ENCODE measurements at regions not wholly inside any gene's neighbourhood (a gene's known extent, or its start where the extent isn't known, plus 50 kb on each side); places are given as distances from the start of the nearest gene placed in this dataset.
"Not testable (repeated sequence)": the region's sequence is repeated elsewhere in the genome, so short reads cannot be mapped to it uniquely, and the experiment has no call there.

- no peak for DNase-seq
Observed at GRCh38 chr22:27073601-27074425, 416.4 kb downstream of the MIAT start.

GRCh38 chr22:27075028-27075678 lies 417.8 kb downstream of the MIAT start:
- peak; percentile 30 for DNase-seq

- no peak for DNase-seq
Observed at GRCh38 chr22:27075891-27076290, 418.5 kb downstream of the MIAT start.

- not testable (repeated sequence) for DNase-seq
Observed at GRCh38 chr22:27078064-27078463, 420.7 kb downstream of the MIAT start.

- DNase-seq, result no peak
Observed at GRCh38 chr22:27080036-27080578, 422.7 kb downstream of the MIAT start.

DNA sequence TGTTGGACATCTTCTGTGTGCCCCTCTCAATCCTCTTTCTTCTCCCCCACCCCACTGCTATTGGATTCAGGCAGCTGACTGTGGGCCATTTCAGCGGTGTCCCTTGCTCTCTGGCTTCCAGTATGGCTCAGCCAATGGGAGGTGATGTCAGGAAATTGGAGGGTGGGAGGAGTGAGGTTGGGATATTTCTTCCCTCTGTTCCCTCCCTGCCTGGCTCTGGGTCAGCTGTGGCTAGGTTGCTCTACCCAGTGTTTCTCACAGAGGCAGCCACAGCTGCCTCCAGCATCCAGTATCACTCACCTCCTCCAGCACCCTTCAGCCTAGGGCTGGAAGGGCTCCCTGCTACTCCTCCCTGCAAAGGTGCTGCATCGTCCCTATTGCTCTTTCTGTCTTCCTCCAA lies 423.5 kb downstream of the MIAT start:
- DNase-seq, result no peak

DNA sequence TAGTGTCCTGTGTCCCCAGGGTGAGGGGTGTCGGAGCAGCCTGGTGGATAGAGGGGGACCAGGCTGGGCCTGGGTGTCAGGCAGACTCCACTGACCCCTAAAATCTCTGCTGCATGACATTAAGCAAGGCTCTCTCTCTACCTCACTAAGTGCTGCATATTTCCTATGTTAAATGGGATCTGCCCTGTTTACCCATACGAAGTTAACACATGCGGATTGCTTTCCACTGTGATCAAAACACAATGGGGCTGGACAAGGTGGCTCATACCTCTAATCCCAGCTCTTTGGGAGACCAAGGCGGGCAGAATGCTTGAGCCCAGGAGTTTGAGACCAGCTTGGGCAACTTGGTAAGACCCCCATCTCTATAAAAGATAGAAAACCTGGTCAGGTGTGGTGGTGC lies 426.2 kb downstream of the MIAT start:
- no peak for DNase-seq

DNA sequence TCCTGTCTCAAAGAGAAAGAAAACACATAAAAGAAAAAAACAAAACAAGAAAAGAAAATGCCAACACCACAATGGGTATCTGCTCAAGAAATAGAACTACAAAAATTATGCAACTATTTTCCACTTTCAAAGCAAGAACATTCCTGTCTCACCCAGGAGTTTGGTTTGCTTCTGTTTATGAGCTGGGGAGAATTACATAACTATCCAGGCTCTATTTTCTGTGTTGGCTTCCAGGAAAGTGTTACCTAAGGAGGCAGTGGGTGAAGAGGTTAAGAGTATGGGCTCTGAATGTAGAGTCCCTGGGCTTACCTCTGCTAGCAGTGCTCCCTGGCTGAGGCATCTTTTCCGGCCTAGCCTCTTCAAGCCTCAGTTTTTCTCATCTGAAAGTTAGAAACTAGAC lies 426.7 kb downstream of the MIAT start:
- DNase-seq, result no peak

DNA sequence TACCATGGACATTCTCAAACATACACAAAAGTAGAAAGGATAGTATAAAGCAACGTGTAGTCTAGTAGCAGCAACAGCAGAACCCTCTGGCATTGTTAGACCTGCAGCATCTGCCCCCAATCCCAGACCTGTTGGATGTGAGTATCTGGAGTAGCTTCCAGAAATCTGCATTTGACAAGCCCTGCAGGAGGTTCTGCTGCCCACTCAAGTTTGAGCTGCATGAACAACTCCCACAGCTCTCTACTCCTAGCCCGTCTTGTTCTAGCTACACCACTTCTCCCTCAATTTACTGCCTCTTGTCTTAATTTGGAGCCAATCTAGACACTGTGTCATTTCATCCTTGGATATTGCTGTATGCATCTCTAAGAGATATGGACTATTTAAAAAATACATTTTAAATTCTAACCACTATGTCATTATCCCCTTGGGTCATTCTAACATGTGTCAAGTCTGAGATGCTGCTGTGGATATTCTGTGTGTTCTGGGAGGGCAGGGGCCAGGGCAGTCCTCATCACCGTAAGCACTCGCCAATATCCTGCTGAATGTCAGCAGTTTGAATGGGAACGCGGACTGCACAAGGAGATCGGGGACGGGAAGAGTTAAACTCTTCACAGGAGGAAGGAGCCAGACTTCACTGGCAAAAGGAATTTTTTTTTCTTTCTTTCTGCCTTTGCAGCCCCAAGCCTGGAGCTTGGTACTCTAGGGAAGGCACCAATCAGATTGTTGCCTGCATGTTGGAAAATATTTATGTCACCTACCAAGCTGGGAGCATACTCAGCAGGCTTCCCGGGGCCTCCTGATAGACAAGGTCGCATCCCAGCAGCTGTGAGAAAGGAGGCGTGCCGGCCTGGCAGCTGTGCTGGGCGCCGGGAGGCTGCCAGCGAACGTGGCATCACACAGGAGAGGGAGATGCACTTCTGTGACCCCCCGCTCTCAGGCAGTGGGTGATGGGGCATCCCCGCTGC lies 429.0 kb downstream of the MIAT start:
- no peak for DNase-seq

DNA sequence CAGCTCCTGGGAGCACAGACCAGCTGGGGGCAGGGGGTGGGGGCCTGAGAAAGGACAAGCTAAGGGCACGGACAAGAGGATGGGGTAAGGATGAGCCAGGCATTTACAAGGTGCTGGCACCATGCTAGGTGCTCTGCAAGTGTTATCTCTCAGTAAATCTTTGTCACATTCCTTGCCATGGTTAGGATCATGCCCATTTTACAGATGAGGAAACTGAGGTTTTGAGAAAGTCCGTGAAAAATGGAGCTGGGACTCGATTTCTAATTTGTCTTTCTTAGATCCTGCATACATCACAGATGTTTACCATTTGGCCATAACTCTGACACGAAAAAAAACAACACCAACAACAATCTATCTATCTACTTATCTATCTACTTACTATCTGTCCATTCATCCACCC lies 429.7 kb downstream of the MIAT start:
- no peak for DNase-seq

GRCh38 chr22:27088026-27088425 lies 430.6 kb downstream of the MIAT start:
- no peak for DNase-seq

DNA sequence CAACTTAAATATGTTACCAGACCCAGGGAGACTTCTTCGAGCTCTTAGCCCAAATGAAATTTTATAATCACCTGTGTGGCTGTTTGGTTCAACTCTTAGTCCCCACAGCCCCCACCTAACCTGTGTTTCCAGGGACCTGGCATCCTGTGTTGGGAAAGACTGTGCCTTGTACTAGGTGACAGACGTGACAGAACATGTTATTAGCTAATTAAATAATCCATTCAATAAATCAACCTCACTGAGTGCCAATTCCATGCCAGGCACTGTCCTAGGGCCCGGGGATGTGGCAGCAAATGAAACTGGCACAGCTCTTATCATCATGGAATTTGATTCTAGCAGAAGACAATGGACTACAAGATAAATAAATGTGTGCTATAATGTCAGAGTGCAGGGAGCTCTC lies 431.9 kb downstream of the MIAT start:
- no peak for DNase-seq

DNA sequence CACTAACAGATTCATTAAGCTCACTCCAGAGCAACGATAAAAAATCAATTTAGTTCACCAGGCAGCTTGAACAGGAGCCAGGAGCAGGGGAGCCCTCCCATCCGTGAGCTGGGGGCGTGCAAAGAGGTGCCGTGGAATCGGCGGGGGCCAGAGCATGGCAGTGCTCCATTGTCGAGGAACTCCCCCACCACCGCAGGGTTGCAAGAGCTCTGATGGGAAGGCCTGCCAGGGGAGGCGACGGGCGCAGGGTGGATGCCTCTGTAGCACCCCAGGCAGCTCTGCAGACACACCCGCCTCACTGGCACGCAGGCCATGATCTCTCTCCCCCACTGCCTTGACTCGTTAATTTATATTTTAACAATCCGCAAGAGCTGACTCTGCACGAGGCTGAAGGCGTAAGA lies 433.2 kb downstream of the MIAT start:
- no peak for DNase-seq

DNA sequence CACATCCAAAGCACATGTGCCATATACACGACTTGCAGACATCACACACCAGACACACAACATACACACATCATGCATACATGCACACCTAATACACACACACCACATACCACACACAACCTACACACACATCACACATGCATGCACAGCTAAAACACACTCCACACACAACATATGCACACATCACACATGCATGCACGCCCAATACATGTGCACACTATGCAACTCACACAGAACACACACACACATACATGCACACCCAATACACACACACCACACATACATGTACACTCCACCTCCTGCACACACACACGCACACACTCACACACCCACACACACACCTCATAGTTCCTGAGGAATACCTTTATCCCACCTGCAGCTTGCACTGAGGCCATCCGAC lies 436.0 kb downstream of the MIAT start:
- DNase-seq, result no peak

DNA sequence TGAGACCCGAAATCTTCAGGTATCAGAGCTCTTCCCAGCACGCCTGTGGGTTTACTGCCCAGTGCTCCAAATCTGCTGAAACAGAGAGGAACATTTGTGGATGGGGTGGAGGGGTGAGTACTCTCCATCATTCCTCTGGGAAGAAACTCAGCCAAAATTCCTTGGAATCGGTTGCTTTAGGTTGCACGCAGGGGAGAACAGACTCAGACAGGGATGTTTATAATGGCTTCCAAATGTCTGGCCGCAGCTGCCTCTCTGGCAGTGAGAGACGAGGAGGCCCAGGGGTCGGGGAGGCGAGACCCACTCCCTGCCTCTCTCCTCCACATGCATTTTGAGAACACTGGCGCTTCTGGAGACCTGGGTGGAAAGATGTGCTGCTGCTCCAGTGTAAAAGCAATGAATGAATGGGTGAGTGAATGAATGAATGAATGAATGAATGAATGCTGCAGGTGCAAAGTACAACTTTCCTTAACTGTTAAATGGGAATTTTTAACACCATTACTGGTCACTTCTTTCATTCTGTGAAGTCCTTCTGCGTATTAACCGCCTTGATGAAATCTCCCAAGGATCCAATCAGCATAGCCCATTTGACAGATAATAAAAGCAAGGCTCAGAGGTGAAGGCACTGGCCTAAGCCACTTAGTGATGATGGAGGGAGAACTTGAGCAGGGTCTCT lies 437.4 kb downstream of the MIAT start:
- DNase-seq, result no peak

GRCh38 chr22:27097506-27097905 lies 440.1 kb downstream of the MIAT start:
- DNase-seq, result no peak

DNA sequence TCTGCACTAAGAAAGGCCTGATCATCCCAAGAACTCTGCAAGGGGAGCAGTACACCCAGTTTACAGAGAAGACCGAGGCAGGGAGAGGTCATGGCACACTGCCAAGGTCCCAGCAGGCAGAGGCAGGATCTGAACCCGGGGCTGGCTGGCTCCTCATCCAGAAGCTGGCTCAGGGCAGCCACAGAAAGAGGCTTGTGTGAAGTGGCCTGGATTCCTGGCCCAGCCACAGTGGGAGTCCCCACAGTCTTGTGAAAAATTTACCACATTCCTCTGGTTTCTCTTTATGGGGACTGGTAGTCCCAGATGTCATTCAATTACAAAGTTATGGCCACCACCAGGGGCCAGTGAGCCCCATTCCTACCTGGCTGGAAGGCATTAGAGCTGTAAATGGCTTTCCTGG lies 440.5 kb downstream of the MIAT start:
- DNase-seq, result no peak

DNA sequence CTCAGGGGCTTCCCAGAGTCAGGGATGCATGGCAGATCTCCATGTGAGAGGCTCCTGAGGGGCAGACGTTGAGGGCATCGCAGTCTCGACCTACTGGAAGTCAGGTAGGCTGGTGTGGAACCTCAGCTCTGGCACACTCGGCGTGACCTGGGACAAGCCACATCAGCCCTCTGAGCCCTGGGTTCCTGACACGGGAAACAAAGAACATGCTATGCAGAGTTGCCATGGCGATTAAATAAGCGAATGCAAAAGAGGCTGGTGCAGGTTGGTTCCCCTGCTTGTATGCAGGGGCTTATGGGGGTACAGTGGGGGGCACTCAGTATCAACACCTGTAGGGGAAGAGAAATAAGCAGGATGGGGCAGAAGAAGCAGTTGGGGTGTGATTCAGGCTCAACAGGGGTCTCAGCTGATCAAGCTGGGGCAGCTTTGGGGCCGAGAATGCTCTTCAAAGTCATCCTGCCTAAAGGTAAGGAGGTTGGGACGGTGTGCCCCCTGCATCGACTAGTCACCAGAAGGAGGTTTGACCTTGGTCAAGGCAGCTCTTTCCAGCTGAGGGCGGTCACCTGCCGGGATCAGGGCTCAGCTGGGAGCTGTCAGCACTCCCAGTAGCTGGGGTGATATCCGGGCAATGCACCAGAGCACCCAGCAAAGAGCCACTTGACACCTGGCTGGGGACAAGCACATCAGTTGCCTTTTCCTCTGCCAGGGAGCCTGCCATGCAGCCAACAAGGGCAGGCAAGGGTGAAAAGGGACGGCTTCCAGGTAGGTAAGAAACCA lies 442.7 kb downstream of the MIAT start:
- no peak for DNase-seq

GRCh38 chr22:27100789-27101188 lies 443.4 kb downstream of the MIAT start:
- DNase-seq, result no peak

- DNase-seq, result no peak
Observed at GRCh38 chr22:27101288-27101687, 443.9 kb downstream of the MIAT start.

DNA sequence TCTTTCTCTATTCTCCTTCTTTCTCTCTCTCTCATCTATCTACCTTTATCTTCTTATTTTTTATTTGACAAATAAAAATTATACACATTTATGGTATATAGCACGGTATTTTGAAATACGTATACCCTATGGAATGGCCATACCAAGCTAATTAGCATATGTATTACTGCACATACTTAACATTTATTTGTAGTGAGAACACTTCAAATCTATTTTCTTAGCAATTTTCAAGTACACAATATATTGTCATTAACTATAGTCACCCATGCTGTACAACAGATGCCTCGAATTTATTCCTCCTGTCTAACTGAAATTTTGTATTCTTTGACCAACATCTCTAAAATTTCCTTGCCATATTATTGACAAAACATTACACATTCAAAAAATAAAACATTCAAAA lies 447.1 kb downstream of the MIAT start:
- no peak for DNase-seq

Measured in hematopoietic multipotent progenitor cell treated with erythropoietin and hydrocortisone succinate and interleukin-3 and kit ligand, for 6 days (in vitro differentiated cells).